ENCODE measurements at regions not wholly inside any gene's neighbourhood (a gene's known extent, or its start where the extent isn't known, plus 50 kb on each side); places are given as distances from the start of the nearest gene placed in this dataset.

- H3K27ac ChIP-seq (ENCODE audit: low read depth, low read length), result no peak overlapping the region
- WGBS, 3 donors, result 70 to 89% (median 84%) methylated on average over 2 of the region's 2 CpGs
Measured at GRCh38 chr4:14539246-14539645, 463.0 kb upstream of the CPEB2 start.

DNA sequence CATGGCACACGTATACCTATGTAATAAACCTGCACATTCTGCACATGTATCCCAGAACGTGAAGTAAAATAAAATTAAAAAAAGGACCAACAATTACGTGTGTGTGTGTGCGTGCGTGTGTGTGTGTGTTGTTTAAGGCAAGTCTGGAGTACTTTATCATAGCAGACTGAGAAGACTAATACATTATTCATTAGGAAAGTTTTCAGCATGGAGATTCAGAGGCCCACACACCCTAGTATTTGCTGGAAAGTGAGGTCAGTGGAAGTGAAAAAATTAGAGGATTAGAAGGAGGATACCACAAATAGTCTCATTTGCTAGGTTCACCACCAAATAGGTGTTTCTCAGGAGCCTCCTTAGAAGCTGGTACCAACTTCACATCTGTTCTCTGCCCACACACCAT is 457.1 kb upstream of the CPEB2 start:
- no peak overlapping the region for H3K27ac ChIP-seq (ENCODE audit: low read depth, low read length)
- WGBS, 3 donors, result 85 to 93% (median 90%) methylated on average over 5 of the region's 5 CpGs

GRCh38 chr4:14545807-14546206 is 456.5 kb upstream of the CPEB2 start:
- WGBS, 3 donors, result 71 to 83% (median 74%) methylated on average over 4 of the region's 4 CpGs
- no peak overlapping the region for H3K27ac ChIP-seq (ENCODE audit: low read depth, low read length)

- 91 to 96% (median 94%) methylated on average over 6 of the region's 6 CpGs for WGBS, 3 donors
- no peak overlapping the region for H3K27ac ChIP-seq (ENCODE audit: low read depth, low read length)
Measured at GRCh38 chr4:14552119-14552518, 450.2 kb upstream of the CPEB2 start.

- WGBS, 3 donors, result 82 to 93% (median 83%) methylated on average over 2 of the region's 2 CpGs
- H3K27ac ChIP-seq (ENCODE audit: low read depth, low read length), result no peak overlapping the region
Measured at GRCh38 chr4:14559646-14560045, 442.6 kb upstream of the CPEB2 start.

DNA sequence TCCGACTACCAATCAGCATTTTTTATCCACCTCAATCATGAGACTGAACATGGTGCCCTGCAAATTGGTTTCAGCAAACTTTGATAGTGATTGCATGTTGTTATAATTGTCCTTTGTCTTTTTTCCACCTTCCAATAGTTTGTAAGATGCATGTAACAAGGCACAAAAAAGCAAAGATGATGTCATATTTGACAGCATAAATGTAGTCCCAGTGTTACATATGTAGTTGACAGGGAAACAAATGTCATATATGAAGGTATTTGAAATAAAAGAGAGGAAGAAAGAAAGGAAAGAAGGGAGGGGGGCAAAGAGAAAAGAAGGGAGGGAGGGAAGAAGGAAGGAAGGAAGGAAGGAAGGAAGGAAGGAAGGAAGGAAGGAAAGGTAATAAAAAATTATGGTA is 441.7 kb upstream of the CPEB2 start:
- WGBS, 3 donors, result 80 to 94% (median 83%) methylated on average over 1 of the region's 1 CpG
- no peak overlapping the region for H3K27ac ChIP-seq (ENCODE audit: low read depth, low read length)

GRCh38 chr4:14562901-14563300 is 439.4 kb upstream of the CPEB2 start:
- H3K27ac ChIP-seq (ENCODE audit: low read depth, low read length), result no peak overlapping the region
- 60 to 74% (median 61%) methylated on average over 3 of the region's 3 CpGs for WGBS, 3 donors

GRCh38 chr4:14564281-14564680 is 438.0 kb upstream of the CPEB2 start:
- H3K27ac ChIP-seq (ENCODE audit: low read depth, low read length), result no peak overlapping the region
- 80 to 83% (median 81%) methylated on average over 4 of the region's 4 CpGs for WGBS, 3 donors

GRCh38 chr4:14566518-14566917 is 435.8 kb upstream of the CPEB2 start:
- H3K27ac ChIP-seq (ENCODE audit: low read depth, low read length), result no peak overlapping the region

DNA sequence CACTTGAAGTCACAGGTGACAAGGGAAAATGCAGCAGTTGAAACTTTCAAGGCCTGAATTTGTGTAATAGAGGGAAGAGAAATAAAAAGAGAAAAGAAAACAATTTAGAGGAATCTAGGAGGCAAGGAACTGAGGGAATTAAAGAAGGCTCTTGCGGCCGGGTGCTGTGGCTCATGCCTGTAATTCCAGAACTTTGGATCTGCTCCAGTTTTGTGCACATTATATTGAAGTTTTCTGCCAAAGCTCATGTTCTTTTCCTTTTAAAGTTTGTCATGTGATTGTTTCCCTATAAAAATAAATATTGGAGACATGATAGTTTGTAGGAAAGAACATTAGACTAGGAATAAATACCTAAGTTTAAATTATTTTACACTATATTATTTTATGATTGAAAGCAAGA is 433.9 kb upstream of the CPEB2 start:
- H3K27ac ChIP-seq (ENCODE audit: low read depth, low read length), result no peak overlapping the region
- WGBS, 3 donors, result 40 to 67% (median 56%) methylated on average over 2 of the region's 2 CpGs

GRCh38 chr4:14575289-14575688 is 427.0 kb upstream of the CPEB2 start:
- H3K27ac ChIP-seq (ENCODE audit: low read depth, low read length), result no peak overlapping the region
- WGBS, 3 donors, result 74 to 82% (median 76%) methylated on average over 1 of the region's 1 CpG

- WGBS, 3 donors, result 37 to 80% (median 56%) methylated on average over 2 of the region's 2 CpGs
- H3K27ac ChIP-seq (ENCODE audit: low read depth, low read length), result no peak overlapping the region
Measured at GRCh38 chr4:14575919-14576318, 426.4 kb upstream of the CPEB2 start.

- no peak overlapping the region for H3K27ac ChIP-seq (ENCODE audit: low read depth, low read length)
Measured at GRCh38 chr4:14580061-14580460, 422.2 kb upstream of the CPEB2 start.

- H3K27ac ChIP-seq (ENCODE audit: low read depth, low read length), result no peak overlapping the region
- WGBS, 3 donors, result 18 to 29% (median 21%) methylated on average over 3 of the region's 3 CpGs
Measured at GRCh38 chr4:14581741-14582140, 420.5 kb upstream of the CPEB2 start.

DNA sequence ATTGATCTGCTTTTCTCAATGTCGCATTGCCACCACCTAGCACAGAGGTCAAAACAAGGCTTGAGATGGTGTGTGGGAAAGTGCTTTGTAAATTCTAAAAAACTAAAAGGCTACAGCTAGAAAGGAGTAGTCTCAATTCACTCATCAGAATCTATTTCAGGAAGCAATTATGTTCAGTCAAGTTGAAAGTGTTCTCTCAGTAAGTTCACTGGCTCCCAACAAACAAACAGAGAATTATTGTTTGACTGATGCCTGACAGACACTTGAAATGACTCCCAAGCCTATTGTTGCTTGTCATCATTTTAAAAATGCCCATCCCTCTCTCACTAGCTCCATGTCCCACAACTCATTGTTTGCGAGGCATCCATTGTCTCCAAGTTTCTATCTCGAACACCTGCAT is 419.6 kb upstream of the CPEB2 start:
- 93 to 95% (median 95%) methylated on average over 3 of the region's 3 CpGs for WGBS, 3 donors
- no peak overlapping the region for H3K27ac ChIP-seq (ENCODE audit: low read depth, low read length)

DNA sequence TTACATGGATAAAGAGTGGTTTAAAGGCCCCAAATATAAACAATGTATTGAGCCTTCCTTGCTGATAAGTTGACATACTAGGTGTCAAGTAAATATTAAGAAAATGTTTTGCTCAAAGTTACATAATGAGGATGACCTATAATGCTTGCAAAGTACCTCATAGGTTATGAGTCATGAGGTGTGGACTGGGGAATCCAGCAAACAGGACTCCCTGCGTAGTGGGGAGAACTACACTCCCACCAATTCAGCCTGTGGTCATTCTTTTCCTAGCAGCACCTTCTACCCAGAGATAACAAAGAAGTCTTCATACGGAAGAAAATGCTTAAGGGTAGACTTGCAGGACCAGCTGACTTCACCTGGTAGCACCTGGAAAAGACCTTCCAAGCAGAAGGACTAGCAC is 418.9 kb upstream of the CPEB2 start:
- H3K27ac ChIP-seq (ENCODE audit: low read depth, low read length), result no peak overlapping the region
- WGBS, 3 donors, result 83 to 86% (median 84%) methylated on average over 2 of the region's 2 CpGs

- 92 to 94% (median 93%) methylated on average over 7 of the region's 7 CpGs for WGBS, 3 donors
- no peak overlapping the region for H3K27ac ChIP-seq (ENCODE audit: low read depth, low read length)
Measured at GRCh38 chr4:14583752-14584151, 418.5 kb upstream of the CPEB2 start.

- no peak overlapping the region for H3K27ac ChIP-seq (ENCODE audit: low read depth, low read length)
- WGBS, 3 donors, result 80 to 88% (median 83%) methylated on average over 2 of the region's 2 CpGs
Measured at GRCh38 chr4:14592950-14593349, 409.3 kb upstream of the CPEB2 start.

GRCh38 chr4:14596028-14596427 is 406.3 kb upstream of the CPEB2 start:
- WGBS, 3 donors, result 25 to 39% (median 34%) methylated on average over 4 of the region's 4 CpGs
- no peak overlapping the region for H3K27ac ChIP-seq (ENCODE audit: low read depth, low read length)

DNA sequence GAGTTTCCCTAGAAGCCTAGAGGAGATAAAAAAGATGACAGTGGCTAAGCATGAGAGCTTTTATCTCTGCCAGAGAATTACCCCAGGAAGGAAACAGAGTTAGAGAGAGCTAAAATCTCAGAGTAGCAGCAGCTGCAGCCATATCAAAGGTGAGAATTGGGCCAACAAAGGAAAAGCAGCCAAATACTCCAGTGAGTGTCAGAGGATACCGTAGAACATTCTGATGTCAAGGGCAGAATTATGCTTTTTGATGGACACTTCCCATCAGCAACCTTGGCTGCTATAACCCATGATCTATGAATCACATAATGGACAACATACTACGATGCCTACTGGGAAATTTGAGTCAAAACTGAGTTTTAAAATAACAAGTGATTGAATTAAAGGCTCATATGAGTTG is 405.8 kb upstream of the CPEB2 start:
- WGBS, 3 donors, result 60 to 83% (median 80%) methylated on average over 2 of the region's 2 CpGs
- no peak overlapping the region for H3K27ac ChIP-seq (ENCODE audit: low read depth, low read length)

- H3K27ac ChIP-seq (ENCODE audit: low read depth, low read length), result no peak overlapping the region
- WGBS, 3 donors, result 51 to 63% (median 58%) methylated on average over 2 of the region's 2 CpGs
Measured at GRCh38 chr4:14596904-14597303, 405.4 kb upstream of the CPEB2 start.

All from adipose tissue (tissue), 3 donors.